HepG2 (cell line): ENCODE measurements at regions not wholly inside any gene's neighbourhood (a gene's known extent, or its start where the extent isn't known, plus 50 kb on each side); places are given as distances from the start of the nearest gene placed in this dataset.

Experiments
- ATAC-seq: fragments of 200-7000 bp; cut with Tn5 transposase; 3 replicates; pipeline ENCODE4 v1.9.1; 2020; ENCODE audit warnings: mild to moderate bottlenecking, moderate library complexity
- BruUV-seq: library from RNA; stranded (reverse); fragments of 400-500 nt; replicated peaks from 2 replicates; lab custom pipeline; 2021; lab: Mats Ljungman, UMichigan
- CTCF ChIA-PET: fragments of 300-600 bp; formaldehyde crosslinking; extraction: SDS; loops from one replicate; lab custom pipeline; 2021; ENCODE audit warnings: low total read pairs, inconsistent platforms, low intra/inter-chr PET ratio; lab: Yijun Ruan, JAX
- POLR2A ChIA-PET: fragments of 350-600 bp; sonication (Branson Sonifier 250); formaldehyde crosslinking; loops from one replicate; lab custom pipeline; 2020; ENCODE audit warnings: antibody characterized with exemption, inconsistent platforms; lab: Yijun Ruan, JAX
- DNase-seq: peaks from one replicate; pipeline ENCODE4 v3.0.0-alpha.2; 2015; ENCODE audit warnings: low spot score
- FAIRE-seq: peaks from 3 replicates; lab custom pipeline; 2011; peaks lifted over from hg19 to GRCh38; lab: Jason Lieb, UNC
- H2AFZ ChIP-seq: one replicate; pipeline ENCODE4 v1.6.1; 2011; ENCODE audit warnings: low read length, inconsistent platforms
- H3K27ac ChIP-seq: fragments of 300-600 bp; 3 replicates; pipeline ENCODE4 v1.8.0; 2011; ENCODE audit warnings: mixed run types, mild to moderate bottlenecking, mixed read lengths, low read length, inconsistent platforms; ENCODE audit not compliant: insufficient read depth; ENCODE audit errors: extremely low read length
- H3K27me3 ChIP-seq, 2 experiments: fragments of 200-600 bp in 1 of 2; 2 replicates in 1 of 2; 3 replicates in 1 of 2; pipeline versions ENCODE4 v1.6.0 to v1.8.0; 2011; ENCODE audit warnings: low read length in 2 of 2, mild to moderate bottlenecking in 2 of 2, moderate library complexity in 2 of 2, inconsistent platforms in 1 of 2; ENCODE audit not compliant: insufficient read depth in 2 of 2, control insufficient read depth in 1 of 2
- H3K36me3 ChIP-seq, 2 experiments: fragments of 200-600 bp in 1 of 2; replicated peaks in 1 of 2; 2 replicates in 1 of 2; 3 replicates in 1 of 2; pipeline versions ENCODE4 v1.5.1 to v1.8.0; 2011; ENCODE audit warnings: low read length in 2 of 2, inconsistent platforms in 1 of 2; ENCODE audit not compliant: insufficient read depth in 2 of 2, control insufficient read depth in 1 of 2
- H3K4me1 ChIP-seq: 2 replicates; pipeline ENCODE4 v1.5.1; 2012; ENCODE audit warnings: low read length, inconsistent platforms; ENCODE audit not compliant: insufficient read depth
- H3K4me2 ChIP-seq: 2 replicates; pipeline ENCODE4 v1.6.0; 2011; ENCODE audit warnings: low read depth, low read length, inconsistent platforms
- H3K4me3 ChIP-seq, 3 experiments: fragments of 200-600 bp in 1 of 3; sonication (generic), shearing (Covaris generic) in 1 of 3; replicated peaks in 1 of 3; 2 replicates each; pipeline ENCODE4 v1.5.1; 2011 to 2016; ENCODE audit warnings: low read length in 3 of 3, inconsistent platforms in 2 of 3, low read depth in 2 of 3, mild to moderate bottlenecking in 2 of 3, control low read depth in 1 of 3, mixed read lengths in 1 of 3; ENCODE audit not compliant: insufficient read depth in 1 of 3
- H3K79me2 ChIP-seq: one replicate; pipeline ENCODE4 v1.6.1; 2011; ENCODE audit warnings: low read length, inconsistent platforms; ENCODE audit not compliant: insufficient read depth
- H3K9ac ChIP-seq: 2 replicates; pipeline ENCODE4 v1.6.0; 2011; ENCODE audit warnings: mild to moderate bottlenecking, low read depth, low read length, inconsistent platforms; ENCODE audit not compliant: insufficient read depth
- H3K9me3 ChIP-seq: 2 replicates; pipeline ENCODE4 v1.5.1; 2012; ENCODE audit warnings: mild to moderate bottlenecking, low read length
- H4K20me1 ChIP-seq: 2 replicates; pipeline ENCODE4 v1.6.0; 2011; ENCODE audit warnings: inconsistent platforms, mild to moderate bottlenecking, low read length, moderate library complexity; ENCODE audit not compliant: insufficient read depth
- KLF6 ChIP-seq: IDR thresholded peaks from 2 replicates; pipeline ENCODE4 v1.8.0; 2016; ENCODE audit warnings: missing biosample characterization, missing genetic modification reagents
- TMF1 ChIP-seq: sonication (generic); formaldehyde crosslinking; IDR thresholded peaks from 2 replicates; pipeline ENCODE4 v1.8.1; 2022; ENCODE audit warnings: low read depth, missing genetic modification reagents
- ZNF333 ChIP-seq: sonication (generic); formaldehyde crosslinking; IDR thresholded peaks from 2 replicates; pipeline ENCODE4 v1.4.0; 2020; ENCODE audit warnings: mild to moderate bottlenecking, missing genetic modification reagents, borderline replicate concordance
- WGBS: methylation state at CpG from one replicate; pipeline ENCODE4 v1.1.6; 2017; ENCODE audit warnings: low lambda C conversion rate; 5-methylcytosine and 5-hydroxymethylcytosine counted together
- in situ Hi-C: cut with HindIII; loops from 2 replicates; pipeline ENCODE4 v1.10.0; 2017; ENCODE audit warnings: low pct_unique_long_range_greater_than_20kb; ENCODE audit not compliant: extremely low pct_ligation_motif_present
- intact Hi-C: fragments of 100-400 bp; cut with micrococcal nuclease; formaldehyde crosslinking; loops from one replicate; pipeline ENCODE4 v1.10.0; 2022; ENCODE audit not compliant: unreplicated experiment
- TF ChIP-seq, protein P1 (sequence below): IDR thresholded peaks from 2 replicates; pipeline ENCODE4 v1.6.1; 2016
- TF ChIP-seq, protein P2 (sequence below): sonication (generic); formaldehyde crosslinking; IDR thresholded peaks from 2 replicates; pipeline ENCODE4 v1.8.1; 2023; ENCODE audit warnings: mild to moderate bottlenecking, missing genetic modification reagents

DNA sequence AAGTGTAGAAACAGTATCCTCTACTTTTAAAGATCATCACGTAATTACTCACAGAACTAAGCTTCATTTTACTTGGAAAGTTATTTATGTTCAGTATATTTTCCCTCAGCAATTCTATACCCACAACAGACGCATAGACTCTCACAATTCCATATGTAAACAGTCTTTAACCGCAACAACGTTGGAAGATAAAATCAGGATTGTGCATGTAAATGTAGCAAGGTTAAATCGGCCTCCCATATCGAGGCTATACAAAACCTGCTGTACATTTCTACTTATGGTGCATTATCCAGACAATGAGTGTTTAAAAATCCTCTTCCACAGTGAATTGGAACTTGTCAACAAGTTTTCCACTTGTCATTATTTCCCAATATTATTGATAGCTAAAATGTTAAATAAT lies 581.1 kb downstream of the SLC16A7 start (continued):
- TF ChIP-seq TMF1, result no peak

DNA sequence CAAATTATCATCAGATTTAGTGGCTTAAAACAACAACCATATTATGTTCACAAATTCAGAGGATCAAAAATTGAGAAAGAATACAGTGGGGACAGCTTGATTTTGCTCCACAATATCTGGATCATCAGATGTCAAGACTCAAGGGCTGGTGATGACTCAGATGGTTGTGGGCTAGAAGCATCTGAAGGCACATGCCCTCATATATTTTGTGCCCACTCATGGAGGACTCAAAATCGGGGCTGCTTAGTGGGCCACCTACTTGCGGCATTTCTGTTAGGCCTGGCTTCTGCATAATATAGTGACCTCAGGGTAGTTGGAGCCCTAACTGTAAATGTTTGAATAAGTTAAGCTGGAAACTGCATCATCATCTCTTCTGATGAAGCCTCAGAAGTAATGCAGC lies 584.5 kb downstream of the SLC16A7 start:
- WGBS, result no CpG with 5 or more reads among the region's 2 CpGs
- Histone ChIP-seq H2AFZ (no peak overlapping the region), H3K9me3 (no peaks in the 10 kb centered on the region), H3K4me2 (no peak overlapping the region), H3K27ac (no peak overlapping the region), H4K20me1 (no peaks in the 10 kb centered on the region), H3K4me1 (no peaks in the 10 kb centered on the region), H3K4me3 (no peak overlapping the region), H3K27me3 (no peaks in the 10 kb centered on the region), H3K79me2 (no peaks in the 10 kb centered on the region), H3K9ac (no peak overlapping the region), H3K36me3 (no peaks in the 10 kb centered on the region)
- no TSS peak for BruUV-seq
- ChIA-PET CTCF (no interaction called here), POLR2A (no interaction called here)
- no peak for DNase-seq
- no peak for ATAC-seq
- no peak for FAIRE-seq
- TF ChIP-seq, protein P1, sequence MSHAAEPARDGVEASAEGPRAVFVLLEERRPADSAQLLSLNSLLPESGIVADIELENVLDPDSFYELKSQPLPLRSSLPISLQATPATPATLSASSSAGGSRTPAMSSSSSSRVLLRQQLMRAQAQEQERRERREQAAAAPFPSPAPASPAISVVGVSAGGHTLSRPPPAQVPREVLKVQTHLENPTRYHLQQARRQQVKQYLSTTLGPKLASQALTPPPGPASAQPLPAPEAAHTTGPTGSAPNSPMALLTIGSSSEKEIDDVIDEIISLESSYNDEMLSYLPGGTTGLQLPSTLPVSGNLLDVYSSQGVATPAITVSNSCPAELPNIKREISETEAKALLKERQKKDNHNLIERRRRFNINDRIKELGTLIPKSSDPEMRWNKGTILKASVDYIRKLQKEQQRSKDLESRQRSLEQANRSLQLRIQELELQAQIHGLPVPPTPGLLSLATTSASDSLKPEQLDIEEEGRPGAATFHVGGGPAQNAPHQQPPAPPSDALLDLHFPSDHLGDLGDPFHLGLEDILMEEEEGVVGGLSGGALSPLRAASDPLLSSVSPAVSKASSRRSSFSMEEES (CRISPR knock-in tag), result no peak
- TF ChIP-seq ZNF333 (CRISPR knock-in tag), result no peak
- no peak for TF ChIP-seq KLF6 (CRISPR knock-in tag)
- TF ChIP-seq, protein P2, sequence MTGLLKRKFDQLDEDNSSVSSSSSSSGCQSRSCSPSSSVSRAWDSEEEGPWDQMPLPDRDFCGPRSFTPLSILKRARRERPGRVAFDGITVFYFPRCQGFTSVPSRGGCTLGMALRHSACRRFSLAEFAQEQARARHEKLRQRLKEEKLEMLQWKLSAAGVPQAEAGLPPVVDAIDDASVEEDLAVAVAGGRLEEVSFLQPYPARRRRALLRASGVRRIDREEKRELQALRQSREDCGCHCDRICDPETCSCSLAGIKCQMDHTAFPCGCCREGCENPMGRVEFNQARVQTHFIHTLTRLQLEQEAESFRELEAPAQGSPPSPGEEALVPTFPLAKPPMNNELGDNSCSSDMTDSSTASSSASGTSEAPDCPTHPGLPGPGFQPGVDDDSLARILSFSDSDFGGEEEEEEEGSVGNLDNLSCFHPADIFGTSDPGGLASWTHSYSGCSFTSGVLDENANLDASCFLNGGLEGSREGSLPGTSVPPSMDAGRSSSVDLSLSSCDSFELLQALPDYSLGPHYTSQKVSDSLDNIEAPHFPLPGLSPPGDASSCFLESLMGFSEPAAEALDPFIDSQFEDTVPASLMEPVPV (CRISPR knock-in tag), result no peak
- intact Hi-C loops, result no loop called here
- in situ Hi-C loops, result no loop called here
